ENCODE measurements at regions not wholly inside any gene's neighbourhood (a gene's known extent, or its start where the extent isn't known, plus 50 kb on each side); places are given as distances from the start of the nearest gene placed in this dataset.

GRCh38 chr12:111112311-111113098 lies 192.1 kb upstream of the MYL2 start:
- TF ChIP-seq CTCF (IDR thresholded peaks at IDR 0.05; ENCODE audit: insufficient read depth, low read length), result no peak
- no peak for DNase-seq (ENCODE audit: low read depth)
- H3K4me3 ChIP-seq (ENCODE audit: low read depth, low read length), result no peak overlapping the region

- H3K4me3 ChIP-seq (ENCODE audit: low read depth, low read length), result no peak overlapping the region
- DNase-seq (ENCODE audit: low read depth), result no peak
- TF ChIP-seq CTCF (IDR thresholded peaks at IDR 0.05; ENCODE audit: insufficient read depth, low read length), result no peak
Observed at GRCh38 chr12:111111681-111112080, 191.3 kb upstream of the MYL2 start.

- no peak for DNase-seq (ENCODE audit: low read depth)
- no peak for TF ChIP-seq CTCF (IDR thresholded peaks at IDR 0.05; ENCODE audit: insufficient read depth, low read length)
- no peak overlapping the region for H3K4me3 ChIP-seq (ENCODE audit: low read depth, low read length)
Observed at GRCh38 chr12:111110556-111110955, 190.2 kb upstream of the MYL2 start.

- no peak for TF ChIP-seq CTCF (IDR thresholded peaks at IDR 0.05; ENCODE audit: insufficient read depth, low read length)
- no peak overlapping the region for H3K4me3 ChIP-seq (ENCODE audit: low read depth, low read length)
Observed at GRCh38 chr12:111108726-111109125, 188.3 kb upstream of the MYL2 start.

GRCh38 chr12:111107392-111108178 lies 187.2 kb upstream of the MYL2 start:
- no peak for DNase-seq (ENCODE audit: low read depth)
- TF ChIP-seq CTCF (IDR thresholded peaks at IDR 0.05; ENCODE audit: insufficient read depth, low read length), result no peak
- H3K4me3 ChIP-seq (ENCODE audit: low read depth, low read length), result no peak overlapping the region

More at GRCh38 chr12:111108726-111109125, 188.3 kb upstream of the MYL2 start:
- no peak for DNase-seq (ENCODE audit: low read depth)

- no peak for TF ChIP-seq CTCF (IDR thresholded peaks at IDR 0.05; ENCODE audit: insufficient read depth, low read length)
- DNase-seq (ENCODE audit: low read depth), result no peak
- no peak overlapping the region for H3K4me3 ChIP-seq (ENCODE audit: low read depth, low read length)
Observed at GRCh38 chr12:111105294-111105693, 184.9 kb upstream of the MYL2 start.

Measured in fibroblast of the aortic adventitia (primary cell).